ENCODE measurements at regions not wholly inside any gene's neighbourhood (a gene's known extent, or its start where the extent isn't known, plus 50 kb on each side); places are given as distances from the start of the nearest gene placed in this dataset.

DNA sequence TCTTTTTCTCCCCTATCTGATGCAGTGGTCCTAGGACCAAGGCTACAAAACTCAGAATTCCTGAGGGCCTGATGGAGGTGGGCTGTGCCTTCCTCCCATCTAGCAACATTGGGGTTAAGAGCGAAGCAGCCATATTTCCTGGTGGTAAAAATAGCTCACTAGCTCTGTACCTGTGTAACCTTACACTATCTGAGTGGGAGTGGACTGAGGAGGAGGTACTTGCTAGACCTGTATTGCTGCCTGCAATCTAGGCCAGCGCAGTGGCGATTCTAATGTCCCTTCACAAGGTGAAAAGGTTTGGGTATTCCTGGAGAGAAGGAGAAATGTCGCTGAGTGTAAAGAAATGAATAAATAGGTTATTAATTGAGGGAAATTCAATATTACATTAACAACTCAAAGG, 80.2 kb upstream of the LIFR start:
- H3K9me3 ChIP-seq, result peaks cover 0 to 4% (median 1%) of the 10 kb centered on the region in 4 donors
- WGBS, 2 donors, result 44 to 79% methylated on average over 4 of the region's 4 CpGs
- no peak overlapping the region for H3K27ac ChIP-seq
- H3K27me3 ChIP-seq, result no peaks in the 10 kb centered on the region
- peaks cover 0 to 3% (median 0%) of the 10 kb centered on the region in 4 donors for H3K4me1 ChIP-seq
- intact Hi-C loops (cut with DNase I), result no loop called here
- no peak overlapping the region for H3K4me3 ChIP-seq
- DNase-seq, result no peak
- H3K36me3 ChIP-seq, result no peaks in the 10 kb centered on the region
- TF ChIP-seq EP300 (IDR thresholded peaks at IDR 0.05), result no peak

DNA sequence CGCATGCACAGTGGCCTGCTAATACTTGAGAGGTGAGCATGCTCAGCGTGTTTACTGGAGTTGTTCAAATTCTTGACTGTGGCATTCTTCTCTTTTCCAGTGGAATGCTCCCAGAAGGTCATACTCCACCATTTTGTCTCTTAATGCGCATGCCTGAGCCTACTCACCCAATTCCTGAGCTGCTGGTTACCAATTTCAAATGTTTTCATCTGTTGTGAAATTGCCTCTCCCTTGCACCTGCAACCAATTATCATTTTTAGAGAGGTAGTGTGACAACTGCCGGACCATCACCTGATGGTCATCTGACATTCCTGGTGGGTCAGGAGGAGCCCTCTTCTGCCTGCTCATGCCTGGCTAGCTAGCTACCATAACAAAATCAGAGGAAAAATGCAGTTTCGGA, 82.2 kb upstream of the LIFR start:
- Histone ChIP-seq H3K27me3 (no peaks in the 10 kb centered on the region), H3K9me3 (no peaks in the 10 kb centered on the region), H3K4me1 (peaks cover 0 to 14% (median 4%) of the 10 kb centered on the region in 4 donors), H3K36me3 (no peaks in the 10 kb centered on the region), H3K27ac (no peak overlapping the region), H3K4me3 (no peak overlapping the region)
- TF ChIP-seq, protein P1, sequence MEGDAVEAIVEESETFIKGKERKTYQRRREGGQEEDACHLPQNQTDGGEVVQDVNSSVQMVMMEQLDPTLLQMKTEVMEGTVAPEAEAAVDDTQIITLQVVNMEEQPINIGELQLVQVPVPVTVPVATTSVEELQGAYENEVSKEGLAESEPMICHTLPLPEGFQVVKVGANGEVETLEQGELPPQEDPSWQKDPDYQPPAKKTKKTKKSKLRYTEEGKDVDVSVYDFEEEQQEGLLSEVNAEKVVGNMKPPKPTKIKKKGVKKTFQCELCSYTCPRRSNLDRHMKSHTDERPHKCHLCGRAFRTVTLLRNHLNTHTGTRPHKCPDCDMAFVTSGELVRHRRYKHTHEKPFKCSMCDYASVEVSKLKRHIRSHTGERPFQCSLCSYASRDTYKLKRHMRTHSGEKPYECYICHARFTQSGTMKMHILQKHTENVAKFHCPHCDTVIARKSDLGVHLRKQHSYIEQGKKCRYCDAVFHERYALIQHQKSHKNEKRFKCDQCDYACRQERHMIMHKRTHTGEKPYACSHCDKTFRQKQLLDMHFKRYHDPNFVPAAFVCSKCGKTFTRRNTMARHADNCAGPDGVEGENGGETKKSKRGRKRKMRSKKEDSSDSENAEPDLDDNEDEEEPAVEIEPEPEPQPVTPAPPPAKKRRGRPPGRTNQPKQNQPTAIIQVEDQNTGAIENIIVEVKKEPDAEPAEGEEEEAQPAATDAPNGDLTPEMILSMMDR (IDR thresholded peaks at IDR 0.05), result no peak
- TF ChIP-seq POLR2AphosphoS5 (IDR thresholded peaks at IDR 0.05) (no peak), POLR2A (IDR thresholded peaks at IDR 0.05) (no peak), EP300 (IDR thresholded peaks at IDR 0.05) (no peak)
- WGBS, 2 donors, result 92 to 95% methylated on average over 5 of the region's 5 CpGs
- intact Hi-C loops (cut with DNase I), result no loop called here
- DNase-seq, result no peak

DNA sequence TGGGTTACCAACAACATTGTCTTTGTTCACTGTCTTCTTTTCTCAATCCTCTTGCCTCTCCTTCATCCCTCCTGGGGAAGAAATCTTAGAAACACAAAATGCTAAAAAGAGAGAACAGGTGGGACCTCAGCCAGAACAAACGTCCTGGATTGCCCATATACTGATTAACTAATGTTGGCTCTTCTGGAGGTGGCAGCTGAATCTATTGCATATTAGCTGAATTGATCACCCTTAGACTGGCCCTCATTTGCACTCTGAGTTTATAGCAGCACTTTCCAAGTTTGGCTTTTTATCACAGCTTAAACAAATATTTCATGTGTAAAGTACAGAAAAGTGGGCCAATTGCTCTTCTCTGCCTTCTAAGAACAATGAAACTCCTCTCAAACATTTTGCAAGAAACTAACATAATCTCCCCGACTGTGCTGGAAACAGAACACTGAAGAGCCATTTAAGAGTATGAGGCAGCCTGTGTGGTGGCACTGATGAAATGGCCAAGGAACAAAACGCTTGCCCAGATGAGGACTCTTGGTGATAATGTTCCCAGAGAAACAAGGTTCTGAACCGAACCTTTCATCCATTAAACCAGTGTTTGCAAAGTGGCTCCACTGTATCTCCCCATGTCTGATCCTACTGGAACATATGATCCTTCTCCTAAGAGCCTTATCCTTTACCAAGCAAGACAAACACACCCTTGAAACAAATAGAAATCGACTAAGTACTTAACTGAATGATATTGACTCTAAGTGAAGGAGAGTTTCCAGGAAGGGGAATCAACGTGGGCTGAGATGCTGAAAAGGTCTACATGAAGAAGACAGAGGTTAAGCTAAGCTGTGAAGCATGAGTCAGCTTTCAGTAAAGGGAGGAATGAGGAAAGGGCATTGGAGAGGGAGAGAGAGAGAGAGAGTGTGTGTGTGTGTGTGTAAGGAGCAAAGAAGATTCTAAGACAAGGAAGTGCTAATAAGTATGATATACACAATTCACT, 83.2 kb upstream of the LIFR start:
- no peaks in the 10 kb centered on the region for H3K36me3 ChIP-seq

DNA sequence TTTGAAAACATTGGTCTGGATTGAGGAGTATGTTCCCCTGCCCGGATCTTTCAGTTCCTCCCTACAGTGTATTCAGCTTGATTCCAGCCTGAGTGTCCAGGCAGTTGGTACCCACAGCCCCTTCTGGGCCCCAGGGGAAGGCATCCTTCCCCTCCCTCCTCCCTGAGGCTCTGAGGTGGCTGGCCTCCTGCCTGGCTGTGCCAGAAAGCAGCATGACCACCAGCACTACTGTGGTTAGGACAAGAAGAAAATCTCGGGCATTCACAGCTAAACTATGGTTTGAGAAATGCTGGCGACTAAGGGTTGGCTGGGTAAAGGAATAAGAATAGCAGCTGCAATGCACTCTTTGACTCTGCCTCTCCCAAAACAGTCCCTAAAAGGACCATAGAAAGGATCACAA, 84.6 kb upstream of the LIFR start:
- TF ChIP-seq POLR2AphosphoS5 (IDR thresholded peaks at IDR 0.05) (no peak), EP300 (IDR thresholded peaks at IDR 0.05) (no peak), POLR2A (IDR thresholded peaks at IDR 0.05) (no peak)
- TF ChIP-seq, protein P1 (IDR thresholded peaks at IDR 0.05), result no peak
- no peak for DNase-seq
- H3K27me3 ChIP-seq, result no peaks in the 10 kb centered on the region
- 80 to 83% methylated on average over 3 of the region's 3 CpGs for WGBS, 2 donors
- H3K36me3 ChIP-seq, result no peaks in the 10 kb centered on the region
- no peak overlapping the region for H3K27ac ChIP-seq
- intact Hi-C loops (cut with DNase I), result no loop called here
- H3K4me1 ChIP-seq, result peaks cover 0 to 14% (median 4%) of the 10 kb centered on the region in 4 donors
- H3K9me3 ChIP-seq, result no peaks in the 10 kb centered on the region
- H3K4me3 ChIP-seq, result no peak overlapping the region

More for the DNA sequence above, 83.2 kb upstream of the LIFR start:
- WGBS, 2 donors, result 12 to 53% methylated on average over 6 of the region's 6 CpGs
- Histone ChIP-seq H3K4me3 (no peak overlapping the region), H3K27me3 (no peaks in the 10 kb centered on the region), H3K4me1 (peaks cover 0 to 14% (median 4%) of the 10 kb centered on the region in 4 donors), H3K27ac (no peak overlapping the region), H3K9me3 (no peaks in the 10 kb centered on the region)
- TF ChIP-seq POLR2A (IDR thresholded peaks at IDR 0.05) (no peak), EP300 (IDR thresholded peaks at IDR 0.05) (no peak), POLR2AphosphoS5 (IDR thresholded peaks at IDR 0.05) (no peak)
- TF ChIP-seq, protein P1 (IDR thresholded peaks at IDR 0.05), result no peak
- intact Hi-C loops (cut with DNase I), result no loop called here
- no peak for DNase-seq

DNA sequence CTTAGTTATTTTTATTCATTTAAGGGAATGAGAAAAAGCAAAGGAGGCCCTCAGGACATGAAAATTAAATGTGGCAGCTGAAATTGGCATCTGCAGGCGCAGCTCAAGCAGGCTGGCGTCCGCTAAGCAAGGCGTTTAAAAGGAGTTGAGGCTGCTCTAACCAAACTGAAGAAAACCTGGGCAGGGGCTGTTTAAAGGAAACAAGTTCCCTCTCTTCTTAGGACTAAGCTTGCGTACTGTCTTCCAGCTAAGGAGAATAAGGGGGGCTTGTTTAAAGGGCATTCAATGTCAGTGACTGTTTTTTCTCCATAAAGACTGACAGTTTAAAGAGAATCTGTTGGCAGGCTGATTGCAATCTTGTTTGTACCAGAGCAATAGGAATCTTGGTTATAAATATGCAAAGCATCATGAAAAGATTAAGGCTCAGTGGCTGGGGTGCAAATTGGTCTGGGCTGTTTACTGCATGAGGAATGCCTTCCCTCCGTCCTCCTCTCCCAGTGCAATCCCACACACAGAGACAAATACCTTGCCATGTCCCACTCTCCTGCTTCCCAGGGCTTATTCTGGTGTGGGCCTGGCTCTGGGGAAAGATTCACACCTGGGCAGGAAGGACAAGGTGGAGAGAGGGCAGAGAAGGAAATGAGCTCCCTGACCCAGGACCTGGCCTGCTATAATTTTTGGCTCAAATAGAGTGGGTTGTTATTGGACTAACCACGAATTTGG, 85.9 kb upstream of the LIFR start:
- peak overlapping the region in 1 of 4 donors; percentile 1 for H3K27ac ChIP-seq
- H3K36me3 ChIP-seq, result no peaks in the 10 kb centered on the region
- no peak for DNase-seq
- TF ChIP-seq POLR2AphosphoS5 (IDR thresholded peaks at IDR 0.05) (no peak), POLR2A (IDR thresholded peaks at IDR 0.05) (no peak), EP300 (IDR thresholded peaks at IDR 0.05) (no peak)
- TF ChIP-seq, protein P1 (IDR thresholded peaks at IDR 0.05), result no peak
- intact Hi-C loops (cut with DNase I), result no loop called here
- H3K4me1 ChIP-seq, result peaks cover 0 to 14% (median 4%) of the 10 kb centered on the region in 4 donors
- no peak overlapping the region for H3K4me3 ChIP-seq
- 69 to 74% methylated on average over 7 of the region's 7 CpGs for WGBS, 2 donors
- no peaks in the 10 kb centered on the region for H3K9me3 ChIP-seq
- no peaks in the 10 kb centered on the region for H3K27me3 ChIP-seq
